Naive thymus-derived CD4-positive, alpha-beta T cell (primary cell): ENCODE measurements at regions not wholly inside any gene's neighbourhood (a gene's known extent, or its start where the extent isn't known, plus 50 kb on each side); places are given as distances from the start of the nearest gene placed in this dataset.
A peak's percentile ranks its signal among the peaks of the same experiment; 100 is the strongest.
"Not testable (repeated sequence)": the region's sequence is repeated elsewhere in the genome, so short reads cannot be mapped to it uniquely, and the experiment has no call there.

Source experiments
- ATAC-seq: fragments of 150-1000 bp; cut with Tn5 transposase; 2 replicates; pipeline ENCODE4 v1.10.0; 2021; ENCODE audit warnings: mild to moderate bottlenecking, moderate library complexity
- CTCF ChIA-PET: fragments of 350-600 bp; sonication (Branson Sonifier 250); formaldehyde crosslinking; loops from one replicate; lab custom pipeline; 2021; ENCODE audit warnings: antibody characterized with exemption; lab: Charles Lee
- POLR2A ChIA-PET: fragments of 350-600 bp; sonication (Branson Sonifier 250); formaldehyde crosslinking; loops from one replicate; lab custom pipeline; 2021; ENCODE audit warnings: antibody characterized with exemption, inconsistent platforms; lab: Charles Lee
- DNase-seq, 9 donors: peaks; one replicate each; pipeline versions ENCODE4 v3.0.0 to v3.0.0-alpha.2; 2020 to 2022; ENCODE audit warnings: mixed read lengths in 1 of 9
- H3K27ac ChIP-seq: one replicate; pipeline ENCODE4 v1.7.0; 2013; ENCODE audit warnings: mild to moderate bottlenecking, low read depth, low read length, moderate library complexity
- H3K27me3 ChIP-seq, 2 donors: one replicate each; pipeline ENCODE4 v1.7.0; 2013; ENCODE audit warnings: low read length in 2 of 2, mild to moderate bottlenecking in 2 of 2, moderate library complexity in 2 of 2; ENCODE audit not compliant: control insufficient read depth in 2 of 2, insufficient read depth in 2 of 2
- H3K36me3 ChIP-seq, 3 experiments: 1 replicate in 2 of 3; 2 replicates in 1 of 3; pipeline ENCODE4 v1.7.0; 2013; ENCODE audit warnings: low read length in 3 of 3, mild to moderate bottlenecking in 3 of 3, moderate library complexity in 1 of 3; ENCODE audit not compliant: insufficient read depth in 3 of 3, control insufficient read depth in 2 of 3
- H3K4me1 ChIP-seq, 2 donors: one replicate each; pipeline ENCODE4 v1.7.0; 2013; ENCODE audit warnings: low read length in 2 of 2, mild to moderate bottlenecking in 2 of 2, moderate library complexity in 1 of 2; ENCODE audit not compliant: control insufficient read depth in 2 of 2, insufficient read depth in 2 of 2
- H3K4me3 ChIP-seq: 2 replicates; pipeline ENCODE4 v1.7.0; 2013; ENCODE audit warnings: mild to moderate bottlenecking, low read length
- H3K9me3 ChIP-seq, 3 experiments: 1 replicate in 2 of 3; 2 replicates in 1 of 3; pipeline ENCODE4 v1.7.0; 2013; ENCODE audit warnings: low read length in 3 of 3; ENCODE audit not compliant: control insufficient read depth in 2 of 3
- H3K27ac Mint-ChIP-seq, 9 donors: one replicate each; pipeline ENCODE4 v1.8.0; 2020 to 2022; ENCODE audit warnings: mixed read lengths in 9 of 9, mild to moderate bottlenecking in 8 of 9, moderate library complexity in 5 of 9, inconsistent platforms in 2 of 9
- H3K27me3 Mint-ChIP-seq, 5 donors: one replicate each; pipeline ENCODE4 v1.8.0; 2021 to 2022; ENCODE audit warnings: mixed read lengths in 5 of 5, mild to moderate bottlenecking in 1 of 5
- H3K36me3 Mint-ChIP-seq, 5 donors: one replicate each; pipeline ENCODE4 v1.8.0; 2020 to 2022; ENCODE audit warnings: mixed read lengths in 5 of 5, mild to moderate bottlenecking in 3 of 5, inconsistent platforms in 1 of 5
- H3K4me1 Mint-ChIP-seq, 7 donors: one replicate each; pipeline ENCODE4 v1.8.0; 2020 to 2022; ENCODE audit warnings: mixed read lengths in 7 of 7, mild to moderate bottlenecking in 3 of 7, inconsistent platforms in 1 of 7
- H3K4me3 Mint-ChIP-seq, 10 donors: one replicate each; pipeline ENCODE4 v1.8.0; 2020 to 2022; ENCODE audit warnings: mild to moderate bottlenecking in 10 of 10, mixed read lengths in 10 of 10, moderate library complexity in 6 of 10, inconsistent platforms in 2 of 10
- H3K9me3 Mint-ChIP-seq, 11 donors: one replicate each; pipeline ENCODE4 v1.8.0; 2020 to 2022; ENCODE audit warnings: mixed read lengths in 11 of 11, mild to moderate bottlenecking in 4 of 11, inconsistent platforms in 1 of 11, moderate library complexity in 1 of 11
- intact Hi-C, 2 donors: fragments of 100-400 bp; cut with micrococcal nuclease; formaldehyde crosslinking; loops; one replicate each; pipeline ENCODE4 v1.15.1; 2023

DNA sequence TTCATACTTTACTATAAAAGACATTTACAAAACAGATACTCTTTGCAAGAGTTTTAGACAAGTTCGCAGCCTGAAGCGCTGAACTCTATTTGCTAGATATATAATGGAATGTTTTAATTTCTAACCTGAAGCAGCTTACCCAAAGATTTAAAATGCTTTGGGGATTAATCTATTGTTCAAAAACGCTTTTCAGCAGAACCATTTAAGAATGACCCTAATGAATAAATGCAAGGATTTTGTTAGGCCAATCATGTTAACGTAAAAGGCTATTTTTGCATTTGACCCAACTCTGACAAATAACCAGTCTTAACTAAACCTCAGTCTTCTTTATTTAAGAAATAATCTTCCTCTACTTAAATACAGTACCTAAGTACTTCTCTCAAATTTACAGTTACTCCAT lies 406.7 kb upstream of the POT1 start:
- no peaks in the 10 kb centered on the region for H3K36me3 ChIP-seq
- Mint-ChIP-seq H3K4me3 (no peak overlapping the region), H3K9me3 (peaks cover 0 to 10% (median 4%) of the 10 kb centered on the region in 11 donors), H3K27me3 (no peaks in the 10 kb centered on the region), H3K4me1 (no peaks in the 10 kb centered on the region), H3K36me3 (no peaks in the 10 kb centered on the region), H3K27ac (no peak overlapping the region)
- no peak overlapping the region for H3K4me3 ChIP-seq
- no peaks in the 10 kb centered on the region for H3K4me1 ChIP-seq
- intact Hi-C loops, result no loop called here
- DNase-seq (no peak), ATAC-seq (no peak)
- no peaks in the 10 kb centered on the region for H3K9me3 ChIP-seq
- POLR2A ChIA-PET, result no interaction called here
- no peaks in the 10 kb centered on the region for H3K27me3 ChIP-seq
- CTCF ChIA-PET, result no interaction called here
- no peak overlapping the region for H3K27ac ChIP-seq

DNA sequence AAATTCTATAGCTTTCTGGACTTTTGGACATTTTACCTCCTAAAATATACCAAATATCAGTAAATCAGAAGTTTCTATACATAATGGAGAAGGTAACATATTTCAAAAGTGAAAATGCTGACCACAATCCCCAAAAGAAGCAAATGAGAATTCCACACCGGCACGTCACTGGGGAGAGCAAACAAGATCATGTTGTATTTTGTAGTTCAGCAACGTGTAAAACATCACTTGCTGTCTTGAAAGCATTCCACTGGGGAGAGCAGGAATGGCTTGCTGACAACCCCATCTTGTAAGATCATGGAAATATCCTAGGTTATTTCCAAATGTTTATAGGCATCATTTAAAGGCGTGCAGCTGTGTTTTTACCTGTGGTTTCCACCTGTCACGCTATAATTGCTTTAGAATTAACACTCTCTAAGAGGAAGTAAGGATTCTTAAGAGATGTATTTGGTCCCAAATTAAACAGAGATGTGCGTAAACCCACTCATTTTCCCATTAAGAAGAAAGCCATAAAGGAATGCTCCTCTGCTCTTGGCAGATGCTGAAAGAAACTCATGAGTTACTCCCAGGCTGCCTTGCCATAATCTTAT lies 397.1 kb upstream of the POT1 start:
- H3K36me3 ChIP-seq, result no peaks in the 10 kb centered on the region
- intact Hi-C loops, result no loop called here
- H3K27me3 ChIP-seq, result no peaks in the 10 kb centered on the region
- POLR2A ChIA-PET, result no interaction called here
- Mint-ChIP-seq H3K27ac (no peak overlapping the region), H3K4me3 (no peak overlapping the region), H3K9me3 (peaks cover 0 to 5% (median 0%) of the 10 kb centered on the region in 11 donors), H3K27me3 (no peaks in the 10 kb centered on the region), H3K36me3 (no peaks in the 10 kb centered on the region), H3K4me1 (no peaks in the 10 kb centered on the region)
- no peak overlapping the region for H3K27ac ChIP-seq
- H3K4me3 ChIP-seq, result no peak overlapping the region
- DNase-seq (no peak), ATAC-seq (no peak)
- CTCF ChIA-PET, result no interaction called here
- no peaks in the 10 kb centered on the region for H3K9me3 ChIP-seq
- H3K4me1 ChIP-seq, result no peaks in the 10 kb centered on the region

- ATAC-seq (peak; percentile 22), DNase-seq (no peak)
- Histone ChIP-seq H3K27me3 (no peaks in the 10 kb centered on the region), H3K36me3 (no peaks in the 10 kb centered on the region), H3K27ac (no peak overlapping the region), H3K9me3 (peaks cover 0 to 6% (median 0%) of the 10 kb centered on the region in 3 experiments), H3K4me1 (no peaks in the 10 kb centered on the region), H3K4me3 (no peak overlapping the region)
- Mint-ChIP-seq H3K27me3 (no peaks in the 10 kb centered on the region), H3K36me3 (no peaks in the 10 kb centered on the region), H3K9me3 (peaks cover 0 to 12% (median 3%) of the 10 kb centered on the region in 11 donors), H3K4me3 (no peak overlapping the region), H3K4me1 (no peaks in the 10 kb centered on the region), H3K27ac (no peak overlapping the region)
- ChIA-PET POLR2A (no interaction called here), CTCF (no interaction called here)
- intact Hi-C loops, result no loop called here
Measured at GRCh38 chr7:125316466-125316865, 386.8 kb upstream of the POT1 start.

DNA sequence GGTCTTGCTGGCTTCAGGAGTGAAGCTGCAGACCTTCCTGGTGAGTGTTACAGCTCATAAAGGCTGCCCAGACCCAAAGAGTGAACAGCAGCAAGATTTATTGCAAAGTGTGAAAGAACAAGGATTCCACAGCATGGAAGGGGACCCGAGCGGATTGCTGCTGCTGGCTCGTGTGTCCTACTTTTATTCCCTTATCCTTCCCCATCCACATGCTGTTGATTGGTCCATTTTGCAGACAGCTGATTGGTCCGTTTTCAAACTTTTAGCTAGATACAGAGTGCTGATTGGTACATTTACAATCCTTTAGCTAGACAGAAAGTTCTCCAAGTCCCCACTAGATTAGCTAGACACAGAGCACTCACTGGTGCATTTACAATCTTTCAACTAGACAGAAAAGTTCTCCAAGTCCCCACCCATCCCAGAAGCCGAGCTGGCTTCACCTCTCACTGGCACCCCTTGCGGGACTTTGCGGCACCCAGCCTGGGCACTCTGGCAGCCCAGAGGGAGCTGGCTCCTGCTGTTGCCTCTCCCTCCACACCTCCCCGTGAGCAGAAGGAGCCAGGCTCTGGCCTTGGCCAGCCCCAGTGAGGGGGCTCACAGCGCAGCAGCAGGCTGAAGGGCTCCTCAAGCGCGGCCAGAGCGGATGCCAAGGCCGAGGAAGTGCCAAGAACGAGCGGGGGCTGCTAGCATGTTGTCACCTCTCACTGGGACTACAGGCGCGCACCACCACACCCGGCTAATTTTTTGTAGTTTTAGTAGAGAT lies 369.6 kb upstream of the POT1 start:
- no peak for ATAC-seq
- Mint-ChIP-seq H3K27me3 (no peaks in the 10 kb centered on the region), H3K4me3 (no peak overlapping the region), H3K4me1 (no peaks in the 10 kb centered on the region), H3K27ac (no peak overlapping the region), H3K36me3 (no peaks in the 10 kb centered on the region), H3K9me3 (peaks cover 0 to 8% (median 3%) of the 10 kb centered on the region in 11 donors)
- Histone ChIP-seq H3K9me3 (no peaks in the 10 kb centered on the region), H3K27ac (no peak overlapping the region), H3K36me3 (no peaks in the 10 kb centered on the region), H3K4me1 (no peaks in the 10 kb centered on the region), H3K4me3 (no peak overlapping the region), H3K27me3 (no peaks in the 10 kb centered on the region)
- ChIA-PET CTCF (no interaction called here), POLR2A (no interaction called here)
- no peak for DNase-seq
- intact Hi-C loops, result no loop called here

DNA sequence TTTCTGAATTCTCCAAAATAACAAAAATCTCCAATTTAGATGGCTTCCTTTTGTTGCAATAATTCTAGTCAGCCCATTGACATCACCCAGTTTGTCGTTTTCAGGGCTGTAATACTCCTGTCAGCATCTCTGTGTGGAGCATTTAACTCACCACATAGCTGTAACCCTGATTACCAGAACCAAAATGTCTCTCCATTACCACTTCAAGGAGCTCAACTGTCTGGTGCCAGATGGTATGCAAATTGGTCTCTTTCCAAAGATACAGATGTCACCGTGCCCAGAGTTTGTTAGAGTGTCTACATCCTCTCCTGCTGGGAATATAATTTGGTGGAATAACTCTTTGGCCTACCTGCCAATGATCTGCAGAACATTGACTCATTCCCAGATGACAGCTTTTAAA lies 350.3 kb upstream of the POT1 start:
- Mint-ChIP-seq H3K4me1 (no peaks in the 10 kb centered on the region), H3K9me3 (peaks cover 0 to 9% (median 2%) of the 10 kb centered on the region in 11 donors), H3K36me3 (no peaks in the 10 kb centered on the region), H3K4me3 (no peak overlapping the region), H3K27me3 (no peaks in the 10 kb centered on the region), H3K27ac (no peak overlapping the region)
- no peak for ATAC-seq
- Histone ChIP-seq H3K4me1 (no peaks in the 10 kb centered on the region), H3K36me3 (no peaks in the 10 kb centered on the region), H3K9me3 (no peaks in the 10 kb centered on the region), H3K27ac (no peak overlapping the region), H3K4me3 (no peak overlapping the region), H3K27me3 (no peaks in the 10 kb centered on the region)
- intact Hi-C loops, result no loop called here
- POLR2A ChIA-PET, result no interaction called here
- no peak for DNase-seq
- CTCF ChIA-PET, result no interaction called here

GRCh38 chr7:125278318-125278717 lies 348.7 kb upstream of the POT1 start:
- POLR2A ChIA-PET, result no interaction called here
- H3K4me3 Mint-ChIP-seq, result no peak overlapping the region
- ATAC-seq (no peak), DNase-seq (no peak)
- intact Hi-C loops, result no loop called here
- Histone ChIP-seq H3K4me1 (no peaks in the 10 kb centered on the region), H3K36me3 (no peaks in the 10 kb centered on the region), H3K9me3 (no peaks in the 10 kb centered on the region), H3K27me3 (no peaks in the 10 kb centered on the region), H3K27ac (no peak overlapping the region), H3K4me3 (no peak overlapping the region)
- peaks cover 0 to 12% (median 4%) of the 10 kb centered on the region in 11 donors for H3K9me3 Mint-ChIP-seq
- no peak overlapping the region for H3K27ac Mint-ChIP-seq
- no peaks in the 10 kb centered on the region for H3K4me1 Mint-ChIP-seq
- no peaks in the 10 kb centered on the region for H3K36me3 Mint-ChIP-seq
- H3K27me3 Mint-ChIP-seq, result no peaks in the 10 kb centered on the region
- CTCF ChIA-PET, result no interaction called here

GRCh38 chr7:125274742-125275141 lies 345.1 kb upstream of the POT1 start:
- POLR2A ChIA-PET, H3K9me3 ChIP-seq, H3K27ac Mint-ChIP-seq, H3K4me1 Mint-ChIP-seq, DNase-seq, intact Hi-C loops, H3K4me3 Mint-ChIP-seq, H3K36me3 Mint-ChIP-seq, H3K27me3 ChIP-seq, CTCF ChIA-PET, H3K4me1 ChIP-seq, H3K27ac ChIP-seq, H3K27me3 Mint-ChIP-seq, H3K36me3 ChIP-seq, ATAC-seq, H3K4me3 ChIP-seq: not testable (repeated sequence)
- H3K9me3 Mint-ChIP-seq, result peaks cover 0 to 16% (median 5%) of the 10 kb centered on the region in 11 donors
